OCI-LY1 (cell line): ENCODE measurements at regions not wholly inside any gene's neighbourhood (a gene's known extent, or its start where the extent isn't known, plus 50 kb on each side); places are given as distances from the start of the nearest gene placed in this dataset.

Experiments
- CTCF ChIP-seq: fragments of 200-600 bp; sonication (generic), shearing (Covaris generic); IDR thresholded peaks from 2 replicates; pipeline ENCODE4 v1.5.1; 2017; ENCODE audit warnings: mild to moderate bottlenecking, antibody characterized with exemption, low read length, moderate library complexity, mixed read lengths
- EZH2 ChIP-seq: fragments of 200-600 bp; sonication (generic), shearing (Covaris generic); IDR thresholded peaks from 2 replicates; pipeline ENCODE4 v1.8.0; 2017; ENCODE audit warnings: borderline replicate concordance, mixed run types, mild to moderate bottlenecking, antibody characterized with exemption, low read length, moderate library complexity, mixed read lengths

GRCh38 chr18:22026362-22026761 is 143.0 kb upstream of the GATA6 start:
- TF ChIP-seq CTCF (no peak), EZH2 (no peak)
